ENCODE measurements at regions not wholly inside any gene's neighbourhood (a gene's known extent, or its start where the extent isn't known, plus 50 kb on each side); places are given as distances from the start of the nearest gene placed in this dataset.
"Not testable (repeated sequence)": the region's sequence is repeated elsewhere in the genome, so short reads cannot be mapped to it uniquely, and the experiment has no call there.

GRCh38 chr3:153855772-153856171, 265.4 kb upstream of the ARHGEF26 start:
- Mint-ChIP-seq H3K9me3 (no peaks in the 10 kb centered on the region), H3K27ac (no peak overlapping the region), H3K36me3 (no peaks in the 10 kb centered on the region), H3K27me3 (ENCODE audit: low read depth in 3 of 3) (peaks cover 2 to 3% (median 3%) of the 10 kb centered on the region in 3 donors), H3K4me1 (no peaks in the 10 kb centered on the region), H3K4me3 (no peak overlapping the region)
- no peak for DNase-seq

GRCh38 chr3:153856932-153857331, 264.3 kb upstream of the ARHGEF26 start:
- H3K27ac Mint-ChIP-seq, result no peak overlapping the region

DNA sequence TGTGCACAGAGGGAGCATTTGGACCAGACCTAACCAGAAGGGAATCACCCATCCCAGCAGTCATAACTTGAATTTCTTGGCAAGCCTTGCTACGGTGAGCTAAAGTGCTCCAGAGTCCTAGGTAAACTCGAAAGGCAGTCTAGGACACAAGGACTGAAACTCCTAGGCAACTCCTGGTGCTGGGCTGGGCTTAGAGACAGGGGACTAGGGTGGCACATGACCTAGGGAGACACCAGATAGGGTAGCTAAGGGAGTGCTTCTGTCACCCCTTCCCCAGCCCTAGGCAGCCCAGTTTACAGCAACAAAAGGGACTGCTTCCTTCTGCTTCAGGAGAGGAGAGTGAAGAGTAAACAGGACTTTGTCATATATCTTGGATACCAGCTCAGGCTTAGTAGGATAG, 256.4 kb upstream of the ARHGEF26 start:
- H3K27me3 Mint-ChIP-seq (ENCODE audit: low read depth in 3 of 3), result peaks cover 0 to 3% (median 1%) of the 10 kb centered on the region in 3 donors
- H3K9me3 Mint-ChIP-seq, result peaks cover 0 to 4% (median 0%) of the 10 kb centered on the region in 6 donors
- no peaks in the 10 kb centered on the region for H3K36me3 Mint-ChIP-seq
- no peaks in the 10 kb centered on the region for H3K4me1 Mint-ChIP-seq
- DNase-seq, result no peak
- no peak overlapping the region for H3K4me3 Mint-ChIP-seq
- no peak overlapping the region for H3K27ac Mint-ChIP-seq

More at GRCh38 chr3:153856932-153857331, 264.3 kb upstream of the ARHGEF26 start:
- no peaks in the 10 kb centered on the region for H3K4me1 Mint-ChIP-seq
- peaks cover 0 to 3% (median 3%) of the 10 kb centered on the region in 3 donors for H3K27me3 Mint-ChIP-seq (ENCODE audit: low read depth in 3 of 3)
- DNase-seq, result no peak
- H3K36me3 Mint-ChIP-seq, result no peaks in the 10 kb centered on the region
- H3K9me3 Mint-ChIP-seq, result no peaks in the 10 kb centered on the region
- H3K4me3 Mint-ChIP-seq, result no peak overlapping the region

- H3K36me3 Mint-ChIP-seq, result no peaks in the 10 kb centered on the region
Measured at GRCh38 chr3:153866901-153867300, 254.3 kb upstream of the ARHGEF26 start.

GRCh38 chr3:153874348-153874747, 246.8 kb upstream of the ARHGEF26 start:
- H3K27me3 Mint-ChIP-seq (ENCODE audit: low read depth in 3 of 3); DNase-seq: not testable (repeated sequence)
- H3K9me3 Mint-ChIP-seq, result peaks cover 1 to 15% (median 11%) of the 10 kb centered on the region in 6 donors

More at GRCh38 chr3:153866901-153867300, 254.3 kb upstream of the ARHGEF26 start:
- H3K27ac Mint-ChIP-seq, result no peak overlapping the region
- H3K27me3 Mint-ChIP-seq (ENCODE audit: low read depth in 3 of 3), result peaks cover 0 to 3% (median 1%) of the 10 kb centered on the region in 3 donors
- H3K4me1 Mint-ChIP-seq, result no peaks in the 10 kb centered on the region
- DNase-seq, result no peak
- no peak overlapping the region for H3K4me3 Mint-ChIP-seq
- H3K9me3 Mint-ChIP-seq, result peaks cover 0 to 4% (median under 1%) of the 10 kb centered on the region in 6 donors

GRCh38 chr3:153880493-153880892, 240.7 kb upstream of the ARHGEF26 start:
- peaks cover 0 to 2% (median 0%) of the 10 kb centered on the region in 6 donors for H3K9me3 Mint-ChIP-seq
- no peak for DNase-seq
- no peak overlapping the region for H3K4me3 Mint-ChIP-seq
- no peak overlapping the region for H3K27ac Mint-ChIP-seq
- no peaks in the 10 kb centered on the region for H3K36me3 Mint-ChIP-seq
- no peaks in the 10 kb centered on the region for H3K27me3 Mint-ChIP-seq (ENCODE audit: low read depth in 3 of 3)
- no peaks in the 10 kb centered on the region for H3K4me1 Mint-ChIP-seq

More at GRCh38 chr3:153874348-153874747, 246.8 kb upstream of the ARHGEF26 start:
- H3K4me3 Mint-ChIP-seq, H3K4me1 Mint-ChIP-seq, H3K36me3 Mint-ChIP-seq, H3K27ac Mint-ChIP-seq: not testable (repeated sequence)

- no peaks in the 10 kb centered on the region for H3K4me1 Mint-ChIP-seq
- no peak overlapping the region for H3K27ac Mint-ChIP-seq
- peaks cover 0 to 1% (median 0%) of the 10 kb centered on the region in 3 donors for H3K27me3 Mint-ChIP-seq (ENCODE audit: low read depth in 3 of 3)
- no peaks in the 10 kb centered on the region for H3K36me3 Mint-ChIP-seq
- no peak overlapping the region for H3K4me3 Mint-ChIP-seq
- no peak for DNase-seq
- no peaks in the 10 kb centered on the region for H3K9me3 Mint-ChIP-seq
Measured at GRCh38 chr3:153881201-153881600, 240.0 kb upstream of the ARHGEF26 start.

DNA sequence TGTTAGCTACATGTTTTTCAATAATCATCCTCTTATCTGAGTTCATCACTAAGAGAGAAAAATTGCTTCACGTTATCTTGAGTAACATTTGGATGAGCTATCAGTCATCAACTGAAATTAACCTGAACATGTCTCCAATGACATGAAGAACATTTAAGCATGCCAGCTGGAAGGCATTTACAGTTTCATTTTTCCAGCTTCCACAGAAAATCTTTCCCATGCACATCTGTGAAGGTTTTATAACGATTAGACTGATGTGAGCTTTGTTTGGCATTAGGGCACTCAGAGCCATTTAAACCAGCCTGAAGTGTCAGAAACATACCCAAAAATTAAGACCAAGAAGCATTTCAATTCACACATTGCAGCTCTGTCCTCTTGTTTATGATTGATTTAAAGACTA, 235.8 kb upstream of the ARHGEF26 start:
- Mint-ChIP-seq H3K4me1 (no peaks in the 10 kb centered on the region), H3K4me3 (no peak overlapping the region), H3K9me3 (no peaks in the 10 kb centered on the region), H3K27ac (no peak overlapping the region), H3K27me3 (ENCODE audit: low read depth in 3 of 3) (peaks cover 0 to 1% (median 0%) of the 10 kb centered on the region in 3 donors), H3K36me3 (no peaks in the 10 kb centered on the region)
- DNase-seq, result no peak

- no peak for DNase-seq
- no peaks in the 10 kb centered on the region for H3K4me1 Mint-ChIP-seq
- no peak overlapping the region for H3K4me3 Mint-ChIP-seq
- no peaks in the 10 kb centered on the region for H3K9me3 Mint-ChIP-seq
- H3K27me3 Mint-ChIP-seq (ENCODE audit: low read depth in 3 of 3), result peaks cover 0 to 1% (median 0%) of the 10 kb centered on the region in 3 donors
- H3K27ac Mint-ChIP-seq, result no peak overlapping the region
- no peaks in the 10 kb centered on the region for H3K36me3 Mint-ChIP-seq
Measured at GRCh38 chr3:153889905-153890334, 231.3 kb upstream of the ARHGEF26 start.

- H3K9me3 Mint-ChIP-seq, result no peaks in the 10 kb centered on the region
- H3K27ac Mint-ChIP-seq, result no peak overlapping the region
- H3K27me3 Mint-ChIP-seq (ENCODE audit: low read depth in 3 of 3), result no peaks in the 10 kb centered on the region
- no peak overlapping the region for H3K4me3 Mint-ChIP-seq
- no peak for DNase-seq
- H3K36me3 Mint-ChIP-seq, result no peaks in the 10 kb centered on the region
- H3K4me1 Mint-ChIP-seq, result no peaks in the 10 kb centered on the region
Measured at GRCh38 chr3:153892126-153892525, 229.1 kb upstream of the ARHGEF26 start.

DNA sequence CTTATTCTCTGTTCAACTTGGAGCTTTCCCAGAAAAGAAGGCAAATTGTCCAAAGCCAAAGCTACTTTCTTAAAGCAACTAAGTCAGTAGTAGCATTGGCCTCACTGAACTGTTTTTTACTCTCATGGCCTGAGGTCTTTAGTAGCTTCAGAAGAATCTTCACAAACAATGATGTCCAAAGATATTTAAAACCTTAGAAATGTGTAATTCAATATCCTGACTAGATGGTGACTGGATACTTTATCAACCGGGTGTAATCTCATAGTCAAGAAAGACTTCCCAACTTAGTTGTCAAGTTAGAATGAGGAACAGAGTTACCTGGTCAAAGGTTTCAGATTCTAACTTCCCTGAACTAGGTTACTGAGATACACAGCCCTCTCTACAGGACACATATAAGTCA, 226.3 kb upstream of the ARHGEF26 start:
- H3K4me3 Mint-ChIP-seq, result no peak overlapping the region
- no peak for DNase-seq
- H3K27ac Mint-ChIP-seq, result no peak overlapping the region
- H3K36me3 Mint-ChIP-seq, result no peaks in the 10 kb centered on the region
- H3K4me1 Mint-ChIP-seq, result no peaks in the 10 kb centered on the region
- H3K27me3 Mint-ChIP-seq (ENCODE audit: low read depth in 3 of 3), result peaks cover 0 to 3% (median 0%) of the 10 kb centered on the region in 3 donors
- H3K9me3 Mint-ChIP-seq, result no peaks in the 10 kb centered on the region

DNA sequence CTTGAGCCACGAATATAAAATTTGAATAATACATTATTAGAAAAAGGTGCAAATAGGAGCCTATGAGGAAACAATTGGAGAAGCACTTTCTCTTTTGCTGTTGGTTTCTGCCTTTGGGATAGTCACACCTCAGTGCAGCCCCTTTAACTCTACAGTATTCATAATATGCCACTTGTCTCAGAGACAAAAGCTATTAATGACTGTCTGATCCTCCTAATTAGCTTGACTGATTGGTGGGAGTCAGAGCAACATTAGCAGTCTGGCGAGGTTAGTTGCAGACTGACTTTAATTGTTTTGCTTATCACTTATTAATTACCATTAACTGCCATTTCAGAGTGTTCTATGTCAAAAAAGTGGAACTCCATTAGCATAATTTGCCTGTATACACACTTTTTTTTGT, 225.0 kb upstream of the ARHGEF26 start:
- no peaks in the 10 kb centered on the region for H3K9me3 Mint-ChIP-seq
- H3K4me1 Mint-ChIP-seq, result no peaks in the 10 kb centered on the region
- DNase-seq, result no peak
- no peaks in the 10 kb centered on the region for H3K36me3 Mint-ChIP-seq
- H3K27me3 Mint-ChIP-seq (ENCODE audit: low read depth in 3 of 3), result peaks cover 0 to 3% (median 0%) of the 10 kb centered on the region in 3 donors
- H3K27ac Mint-ChIP-seq, result no peak overlapping the region
- no peak overlapping the region for H3K4me3 Mint-ChIP-seq

DNA sequence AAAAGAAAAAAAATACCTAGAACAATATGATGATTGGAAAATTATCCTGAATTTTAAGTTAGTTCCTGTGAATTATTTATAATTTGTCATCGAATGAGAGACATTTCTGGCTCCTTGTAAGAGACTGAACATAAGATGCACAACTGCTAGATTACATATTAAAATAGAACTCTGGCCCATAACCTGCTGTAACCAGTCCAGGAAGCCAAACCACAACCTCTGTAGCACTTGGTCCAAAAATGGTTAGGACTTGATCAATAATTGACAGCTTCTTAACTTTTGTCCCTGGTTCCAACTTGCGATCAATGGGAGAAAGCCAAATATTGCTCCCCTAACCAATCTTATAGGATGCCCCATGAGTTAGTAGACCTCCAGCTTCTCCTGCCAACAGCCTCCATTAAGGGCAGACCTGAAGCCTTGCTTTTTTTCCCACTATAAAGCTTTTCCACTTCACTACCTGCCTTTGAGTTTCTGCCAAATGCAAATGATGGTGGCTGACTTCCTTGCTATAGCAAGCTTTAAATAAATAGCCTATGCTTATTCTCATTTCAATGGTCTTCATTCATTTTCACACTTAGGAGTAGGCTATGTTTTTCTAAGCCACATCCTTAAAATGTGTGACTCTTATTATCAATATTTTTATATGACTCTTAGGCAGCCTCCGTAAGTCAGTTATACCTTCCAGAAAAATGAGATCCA, 224.0 kb upstream of the ARHGEF26 start:
- no peak for DNase-seq
- Mint-ChIP-seq H3K27ac (no peak overlapping the region), H3K27me3 (ENCODE audit: low read depth in 3 of 3) (peaks cover 0 to 3% (median 0%) of the 10 kb centered on the region in 3 donors), H3K9me3 (no peaks in the 10 kb centered on the region), H3K36me3 (no peaks in the 10 kb centered on the region), H3K4me3 (no peak overlapping the region), H3K4me1 (no peaks in the 10 kb centered on the region)

DNA sequence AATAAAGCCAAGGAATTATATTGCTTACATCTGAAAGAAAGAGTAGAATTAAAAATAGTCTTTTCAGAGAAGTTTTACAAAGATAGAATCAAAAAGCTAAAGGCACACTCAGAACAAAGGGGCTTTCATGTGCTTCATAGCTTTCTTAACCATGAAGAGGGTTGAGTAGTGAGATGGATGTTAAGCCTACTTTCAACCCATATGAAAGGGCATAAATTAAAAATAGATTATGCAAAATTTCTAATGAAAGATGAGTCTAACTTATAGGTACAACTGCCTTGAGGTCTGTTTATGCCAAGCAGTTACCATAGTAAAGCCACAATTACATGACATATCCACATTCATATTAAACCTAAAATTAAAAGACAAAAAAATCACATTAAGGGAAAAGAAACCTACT, 223.3 kb upstream of the ARHGEF26 start:
- no peak overlapping the region for H3K27ac Mint-ChIP-seq
- peaks cover 0 to 3% (median 0%) of the 10 kb centered on the region in 3 donors for H3K27me3 Mint-ChIP-seq (ENCODE audit: low read depth in 3 of 3)
- no peak for DNase-seq
- H3K4me3 Mint-ChIP-seq, result no peak overlapping the region
- H3K36me3 Mint-ChIP-seq, result no peaks in the 10 kb centered on the region
- H3K4me1 Mint-ChIP-seq, result no peaks in the 10 kb centered on the region
- no peaks in the 10 kb centered on the region for H3K9me3 Mint-ChIP-seq

- Mint-ChIP-seq H3K27ac (no peak overlapping the region), H3K4me3 (no peak overlapping the region), H3K4me1 (no peaks in the 10 kb centered on the region), H3K36me3 (no peaks in the 10 kb centered on the region), H3K27me3 (ENCODE audit: low read depth in 3 of 3) (peaks cover 0 to 3% (median 2%) of the 10 kb centered on the region in 3 donors), H3K9me3 (peaks cover 0 to 5% (median 3%) of the 10 kb centered on the region in 6 donors)
- DNase-seq, result no peak
Measured at GRCh38 chr3:153901152-153901551, 220.0 kb upstream of the ARHGEF26 start.

Measured in immature natural killer cell (primary cell).